Thoracic aorta (tissue), 2 donors: ENCODE measurements at regions not wholly inside any gene's neighbourhood (a gene's known extent, or its start where the extent isn't known, plus 50 kb on each side); places are given as distances from the start of the nearest gene placed in this dataset.

Experiments used
- ATAC-seq: fragments of 150-250 bp; one replicate; pipeline ENCODE4 v1.8.0; 2017; ENCODE audit warnings: low read depth; ENCODE audit not compliant: insufficient number of reproducible peaks, low FRiP score
- DNase-seq: peaks from one replicate; pipeline ENCODE4 v3.0.0-alpha.2; 2020; ENCODE audit warnings: low spot score
- H3K27ac ChIP-seq, 2 donors: fragments of 200-600 bp; sonication (generic); 1 replicate in 1 of 2; 2 replicates in 1 of 2; pipeline ENCODE4 v1.5.1; 2016; ENCODE audit warnings: mild to moderate bottlenecking in 2 of 2, moderate library complexity in 2 of 2
- H3K27me3 ChIP-seq: fragments of 200-600 bp; sonication (generic); replicated peaks from 2 replicates; pipeline ENCODE4 v1.6.0; 2016; ENCODE audit warnings: mild to moderate bottlenecking; ENCODE audit not compliant: insufficient read depth
- H3K36me3 ChIP-seq: fragments of 200-600 bp; sonication (generic); one replicate; pipeline ENCODE4 v1.5.1; 2016
- H3K4me1 ChIP-seq, 2 donors: fragments of 200-600 bp; sonication (generic); 1 replicate in 1 of 2; 2 replicates in 1 of 2; pipeline versions ENCODE4 v1.5.1 to v1.6.0; 2016; ENCODE audit warnings: low read depth in 2 of 2, mild to moderate bottlenecking in 1 of 2; ENCODE audit not compliant: control insufficient read depth in 1 of 2
- H3K4me3 ChIP-seq: fragments of 200-600 bp; sonication (generic); 2 replicates; pipeline ENCODE4 v1.5.1; 2016; ENCODE audit warnings: mild to moderate bottlenecking
- H3K9me3 ChIP-seq: fragments of 200-600 bp; sonication (generic); 2 replicates; pipeline ENCODE4 v1.5.1; 2016
- CTCF ChIP-seq: fragments of 200-600 bp; sonication (generic); IDR thresholded peaks from one replicate; pipeline ENCODE4 v1.5.1; 2019; ENCODE audit warnings: antibody characterized with exemption

- Histone ChIP-seq H3K4me3 (no peak overlapping the region), H3K9me3 (no peaks in the 10 kb centered on the region), H3K27me3 (no peaks in the 10 kb centered on the region), H3K27ac (no peak overlapping the region), H3K4me1 (no peaks in the 10 kb centered on the region), H3K36me3 (no peaks in the 10 kb centered on the region)
- DNase-seq, result no peak
- no peak for TF ChIP-seq CTCF
- ATAC-seq, result no peak
These were observed 283.8 kb downstream of the ALDH8A1 start for GRCh38 chr6:134666125-134666524.

- no peaks in the 10 kb centered on the region for H3K4me1 ChIP-seq
- DNase-seq (no peak), ATAC-seq (no peak)
- TF ChIP-seq CTCF, result no peak
- no peak overlapping the region for H3K27ac ChIP-seq
- H3K4me3 ChIP-seq, result no peak overlapping the region
- no peaks in the 10 kb centered on the region for H3K36me3 ChIP-seq
- no peaks in the 10 kb centered on the region for H3K9me3 ChIP-seq
- no peaks in the 10 kb centered on the region for H3K27me3 ChIP-seq
These were observed 284.7 kb downstream of the ALDH8A1 start for GRCh38 chr6:134665029-134665723.

- no peaks in the 10 kb centered on the region for H3K9me3 ChIP-seq
These were observed 285.9 kb downstream of the ALDH8A1 start for GRCh38 chr6:134663800-134664535.

GRCh38 chr6:134663356-134663755 is 286.5 kb downstream of the ALDH8A1 start:
- ATAC-seq, result no peak
- H3K27me3 ChIP-seq, result no peaks in the 10 kb centered on the region

More at GRCh38 chr6:134663800-134664535, 285.9 kb downstream of the ALDH8A1 start:
- TF ChIP-seq CTCF, result no peak
- Histone ChIP-seq H3K27ac (no peak overlapping the region), H3K27me3 (no peaks in the 10 kb centered on the region), H3K4me1 (no peaks in the 10 kb centered on the region), H3K36me3 (no peaks in the 10 kb centered on the region), H3K4me3 (no peak overlapping the region)
- ATAC-seq (no peak), DNase-seq (no peak)

More at GRCh38 chr6:134663356-134663755, 286.5 kb downstream of the ALDH8A1 start:
- Histone ChIP-seq H3K9me3 (no peaks in the 10 kb centered on the region), H3K27ac (no peak overlapping the region), H3K4me3 (no peak overlapping the region), H3K36me3 (no peaks in the 10 kb centered on the region), H3K4me1 (no peaks in the 10 kb centered on the region)
- no peak for DNase-seq
- no peak for TF ChIP-seq CTCF
